Lower lobe of right lung (tissue), 2 donors: ENCODE measurements at regions not wholly inside any gene's neighbourhood (a gene's known extent, or its start where the extent isn't known, plus 50 kb on each side); places are given as distances from the start of the nearest gene placed in this dataset.

Experiments
- ATAC-seq, 2 donors: fragments of 200-7000 bp; cut with Tn5 transposase; one replicate each; pipeline ENCODE4 v1.9.1; 2020 to 2022; ENCODE audit warnings: mild to moderate bottlenecking in 2 of 2, moderate library complexity in 2 of 2
- DNase-seq: peaks from one replicate; pipeline ENCODE4 v3.0.0-alpha.2; 2020
- H3K27ac ChIP-seq: fragments of 200-600 bp; one replicate; pipeline ENCODE4 v1.8.0; 2022
- H3K27me3 ChIP-seq: fragments of 200-600 bp; one replicate; pipeline ENCODE4 v1.8.0; 2022; ENCODE audit warnings: low read depth
- H3K36me3 ChIP-seq: fragments of 200-600 bp; one replicate; pipeline ENCODE4 v1.8.0; 2022; ENCODE audit warnings: mild to moderate bottlenecking
- H3K4me1 ChIP-seq: fragments of 200-600 bp; one replicate; pipeline ENCODE4 v1.8.0; 2022
- H3K4me3 ChIP-seq: fragments of 200-600 bp; one replicate; pipeline ENCODE4 v1.8.0; 2022; ENCODE audit warnings: mild to moderate bottlenecking
- H3K9me3 ChIP-seq: fragments of 200-600 bp; one replicate; pipeline ENCODE4 v1.8.0; 2022
- intact Hi-C: fragments of 100-400 bp; cut with DNase I; formaldehyde crosslinking; loops from one replicate; pipeline ENCODE4 v1.11.0; 2022
- TF ChIP-seq, protein P1 (sequence below): fragments of 200-600 bp; IDR thresholded peaks from one replicate; pipeline ENCODE4 v1.8.0; 2022; ENCODE audit warnings: antibody characterized with exemption, mild to moderate bottlenecking
- donor health status: DM: no; HTN: yes; CAD: no; lungs with severe emphysema.

GRCh38 chr1:55670331-55671082, 455.3 kb upstream of the USP24 start:
- ATAC-seq = peak in 1 of 2 donors; percentile 12
- no peak overlapping the region for H3K27ac ChIP-seq

GRCh38 chr1:55669293-55669692, 454.1 kb upstream of the USP24 start:
- DNase-seq = no peak
- intact Hi-C loops = no loop called here

More at GRCh38 chr1:55670331-55671082, 455.3 kb upstream of the USP24 start:
- H3K36me3 ChIP-seq = no peaks in the 10 kb centered on the region
- H3K27me3 ChIP-seq = no peaks in the 10 kb centered on the region
- no peaks in the 10 kb centered on the region for H3K4me1 ChIP-seq
- no peak overlapping the region for H3K4me3 ChIP-seq
- TF ChIP-seq, protein P1, sequence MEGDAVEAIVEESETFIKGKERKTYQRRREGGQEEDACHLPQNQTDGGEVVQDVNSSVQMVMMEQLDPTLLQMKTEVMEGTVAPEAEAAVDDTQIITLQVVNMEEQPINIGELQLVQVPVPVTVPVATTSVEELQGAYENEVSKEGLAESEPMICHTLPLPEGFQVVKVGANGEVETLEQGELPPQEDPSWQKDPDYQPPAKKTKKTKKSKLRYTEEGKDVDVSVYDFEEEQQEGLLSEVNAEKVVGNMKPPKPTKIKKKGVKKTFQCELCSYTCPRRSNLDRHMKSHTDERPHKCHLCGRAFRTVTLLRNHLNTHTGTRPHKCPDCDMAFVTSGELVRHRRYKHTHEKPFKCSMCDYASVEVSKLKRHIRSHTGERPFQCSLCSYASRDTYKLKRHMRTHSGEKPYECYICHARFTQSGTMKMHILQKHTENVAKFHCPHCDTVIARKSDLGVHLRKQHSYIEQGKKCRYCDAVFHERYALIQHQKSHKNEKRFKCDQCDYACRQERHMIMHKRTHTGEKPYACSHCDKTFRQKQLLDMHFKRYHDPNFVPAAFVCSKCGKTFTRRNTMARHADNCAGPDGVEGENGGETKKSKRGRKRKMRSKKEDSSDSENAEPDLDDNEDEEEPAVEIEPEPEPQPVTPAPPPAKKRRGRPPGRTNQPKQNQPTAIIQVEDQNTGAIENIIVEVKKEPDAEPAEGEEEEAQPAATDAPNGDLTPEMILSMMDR = no peak
- H3K9me3 ChIP-seq = no peaks in the 10 kb centered on the region
- intact Hi-C loops = no loop called here
- no peak for DNase-seq

DNA sequence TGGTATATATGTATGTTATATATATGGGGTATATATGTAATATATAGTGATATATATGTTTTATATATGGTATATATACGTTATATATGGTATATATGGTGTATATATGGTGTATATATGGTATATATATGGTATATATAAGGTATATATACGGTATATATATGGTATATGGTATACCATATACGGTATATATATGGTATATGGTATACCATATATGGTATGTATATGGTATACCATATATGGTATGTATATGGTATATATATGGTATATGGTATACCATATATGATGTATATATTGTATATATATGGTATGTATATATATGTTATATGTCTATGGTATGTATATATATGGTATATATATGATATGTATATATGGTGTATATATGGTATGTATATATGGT, 447.7 kb upstream of the USP24 start:
- ATAC-seq (no peak), DNase-seq (no peak)
- intact Hi-C loops = no loop called here
- TF ChIP-seq, protein P1 = no peak
- no peaks in the 10 kb centered on the region for H3K36me3 ChIP-seq
- H3K27me3 ChIP-seq = no peaks in the 10 kb centered on the region
- H3K27ac ChIP-seq = no peak overlapping the region
- H3K9me3 ChIP-seq = no peaks in the 10 kb centered on the region
- no peak overlapping the region for H3K4me3 ChIP-seq
- H3K4me1 ChIP-seq = no peaks in the 10 kb centered on the region

More at GRCh38 chr1:55669293-55669692, 454.1 kb upstream of the USP24 start:
- Histone ChIP-seq H3K9me3 (no peaks in the 10 kb centered on the region), H3K4me1 (no peaks in the 10 kb centered on the region), H3K36me3 (no peaks in the 10 kb centered on the region), H3K27me3 (no peaks in the 10 kb centered on the region), H3K27ac (no peak overlapping the region), H3K4me3 (no peak overlapping the region)
- TF ChIP-seq, protein P1 = no peak
- ATAC-seq = peak; percentile 43

- intact Hi-C loops = no loop called here
Measured at GRCh38 chr1:55658917-55659316, 443.8 kb upstream of the USP24 start.

GRCh38 chr1:55654750-55655149, 439.6 kb upstream of the USP24 start:
- Histone ChIP-seq H3K9me3 (no peaks in the 10 kb centered on the region), H3K36me3 (no peaks in the 10 kb centered on the region), H3K4me1 (no peaks in the 10 kb centered on the region), H3K27me3 (no peaks in the 10 kb centered on the region), H3K27ac (no peak overlapping the region), H3K4me3 (no peak overlapping the region)
- intact Hi-C loops = no loop called here
- no peak for DNase-seq
- ATAC-seq = no peak
- TF ChIP-seq, protein P1 = no peak

More at GRCh38 chr1:55658917-55659316, 443.8 kb upstream of the USP24 start:
- TF ChIP-seq, protein P1 = no peak
- H3K4me1 ChIP-seq = no peaks in the 10 kb centered on the region
- H3K9me3 ChIP-seq = no peaks in the 10 kb centered on the region
- no peak overlapping the region for H3K4me3 ChIP-seq
- no peaks in the 10 kb centered on the region for H3K36me3 ChIP-seq
- ATAC-seq (no peak), DNase-seq (no peak)
- H3K27me3 ChIP-seq = no peaks in the 10 kb centered on the region
- H3K27ac ChIP-seq = no peak overlapping the region
